ENCODE measurements at regions not wholly inside any gene's neighbourhood (a gene's known extent, or its start where the extent isn't known, plus 50 kb on each side); places are given as distances from the start of the nearest gene placed in this dataset.

- TF ChIP-seq CTCF (conservative IDR thresholded peaks at IDR 0.05), result no peak
- no peak overlapping the region for H3K27ac ChIP-seq
These were observed 69.0 kb upstream of the LARS2 start for GRCh38 chr3:45319231-45319995.

- H3K27ac ChIP-seq, result no peak overlapping the region
- no peak for TF ChIP-seq CTCF (conservative IDR thresholded peaks at IDR 0.05)
These were observed 68.4 kb upstream of the LARS2 start for GRCh38 chr3:45319996-45320305.

GRCh38 chr3:45320986-45321385 is 67.4 kb upstream of the LARS2 start:
- no peak for TF ChIP-seq CTCF (conservative IDR thresholded peaks at IDR 0.05)

GRCh38 chr3:45321607-45322391 is 66.6 kb upstream of the LARS2 start:
- H3K27ac ChIP-seq, result no peak overlapping the region
- TF ChIP-seq CTCF (conservative IDR thresholded peaks at IDR 0.05), result no peak

More at GRCh38 chr3:45320986-45321385, 67.4 kb upstream of the LARS2 start:
- H3K27ac ChIP-seq, result no peak overlapping the region

- H3K27ac ChIP-seq, result no peak overlapping the region
- no peak for TF ChIP-seq CTCF (conservative IDR thresholded peaks at IDR 0.05)
These were observed 65.8 kb upstream of the LARS2 start for GRCh38 chr3:45322616-45323015.

- H3K27ac ChIP-seq, result no peak overlapping the region
- no peak for TF ChIP-seq CTCF (conservative IDR thresholded peaks at IDR 0.05)
These were observed 62.7 kb upstream of the LARS2 start for GRCh38 chr3:45325676-45326075.

- TF ChIP-seq CTCF (conservative IDR thresholded peaks at IDR 0.05), result no peak
- no peak overlapping the region for H3K27ac ChIP-seq
These were observed 58.5 kb upstream of the LARS2 start for GRCh38 chr3:45329761-45330305.

All from VCaP (cell line).